DND-41 (cell line): ENCODE measurements at regions not wholly inside any gene's neighbourhood (a gene's known extent, or its start where the extent isn't known, plus 50 kb on each side); places are given as distances from the start of the nearest gene placed in this dataset.

Experiments used
- EZH2 ChIP-seq: IDR thresholded peaks from 3 replicates; pipeline ENCODE4 v1.6.1; 2012; ENCODE audit warnings: borderline replicate concordance, low read depth, mild to moderate bottlenecking, moderate library complexity, low read length, inconsistent platforms; ENCODE audit not compliant: severe bottlenecking
- TF ChIP-seq, protein P1 (sequence below): IDR thresholded peaks from 2 replicates; pipeline ENCODE4 v1.5.1; 2012; ENCODE audit warnings: borderline replicate concordance, low read length, moderate library complexity, mild to moderate bottlenecking; ENCODE audit not compliant: poor library complexity, severe bottlenecking; ENCODE audit errors: extremely low read depth

DNA sequence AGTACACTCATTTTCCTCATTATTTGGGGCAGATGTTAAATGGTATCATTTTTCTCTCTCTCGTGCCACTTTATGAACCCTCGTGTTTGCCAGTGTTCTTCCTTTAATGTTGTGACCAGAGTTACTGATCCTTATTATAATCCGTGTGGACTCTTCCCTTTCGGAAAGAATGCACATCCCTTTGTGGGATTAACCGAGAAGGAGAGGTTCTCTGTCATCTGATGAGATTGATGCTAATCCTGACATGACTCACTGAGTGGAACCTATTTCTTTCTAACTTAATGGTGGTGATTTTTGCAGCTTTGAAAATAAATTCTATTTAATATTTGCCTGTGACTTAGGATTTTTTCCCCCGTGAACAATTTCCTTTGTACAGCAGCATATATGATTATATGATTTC is 300.0 kb upstream of the MAN1A1 start:
- TF ChIP-seq, protein P1, sequence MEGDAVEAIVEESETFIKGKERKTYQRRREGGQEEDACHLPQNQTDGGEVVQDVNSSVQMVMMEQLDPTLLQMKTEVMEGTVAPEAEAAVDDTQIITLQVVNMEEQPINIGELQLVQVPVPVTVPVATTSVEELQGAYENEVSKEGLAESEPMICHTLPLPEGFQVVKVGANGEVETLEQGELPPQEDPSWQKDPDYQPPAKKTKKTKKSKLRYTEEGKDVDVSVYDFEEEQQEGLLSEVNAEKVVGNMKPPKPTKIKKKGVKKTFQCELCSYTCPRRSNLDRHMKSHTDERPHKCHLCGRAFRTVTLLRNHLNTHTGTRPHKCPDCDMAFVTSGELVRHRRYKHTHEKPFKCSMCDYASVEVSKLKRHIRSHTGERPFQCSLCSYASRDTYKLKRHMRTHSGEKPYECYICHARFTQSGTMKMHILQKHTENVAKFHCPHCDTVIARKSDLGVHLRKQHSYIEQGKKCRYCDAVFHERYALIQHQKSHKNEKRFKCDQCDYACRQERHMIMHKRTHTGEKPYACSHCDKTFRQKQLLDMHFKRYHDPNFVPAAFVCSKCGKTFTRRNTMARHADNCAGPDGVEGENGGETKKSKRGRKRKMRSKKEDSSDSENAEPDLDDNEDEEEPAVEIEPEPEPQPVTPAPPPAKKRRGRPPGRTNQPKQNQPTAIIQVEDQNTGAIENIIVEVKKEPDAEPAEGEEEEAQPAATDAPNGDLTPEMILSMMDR: no peak
- TF ChIP-seq EZH2: no peak
